ENCODE measurements at regions not wholly inside any gene's neighbourhood (a gene's known extent, or its start where the extent isn't known, plus 50 kb on each side); places are given as distances from the start of the nearest gene placed in this dataset.

DNA sequence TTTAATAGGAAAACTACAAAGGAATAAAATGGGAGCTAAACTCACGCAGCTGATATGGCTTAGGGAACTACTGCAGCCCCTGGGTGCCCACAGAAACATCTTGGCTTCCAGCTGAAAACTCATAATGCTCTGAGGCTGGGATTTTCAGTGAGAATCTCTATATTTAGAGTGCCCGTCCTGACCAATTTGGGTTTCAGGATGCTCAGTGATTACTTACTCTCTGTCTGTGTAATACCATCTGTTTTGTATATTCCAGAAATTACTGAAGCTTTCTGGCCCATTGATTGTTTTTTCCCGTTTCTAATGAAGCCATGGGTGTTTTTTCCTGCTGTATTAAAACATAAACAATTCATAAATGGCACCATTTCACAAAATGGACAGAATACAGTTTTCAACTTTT, 50.6 kb upstream of the ZNF385D start:
- no peak for ATAC-seq

DNA sequence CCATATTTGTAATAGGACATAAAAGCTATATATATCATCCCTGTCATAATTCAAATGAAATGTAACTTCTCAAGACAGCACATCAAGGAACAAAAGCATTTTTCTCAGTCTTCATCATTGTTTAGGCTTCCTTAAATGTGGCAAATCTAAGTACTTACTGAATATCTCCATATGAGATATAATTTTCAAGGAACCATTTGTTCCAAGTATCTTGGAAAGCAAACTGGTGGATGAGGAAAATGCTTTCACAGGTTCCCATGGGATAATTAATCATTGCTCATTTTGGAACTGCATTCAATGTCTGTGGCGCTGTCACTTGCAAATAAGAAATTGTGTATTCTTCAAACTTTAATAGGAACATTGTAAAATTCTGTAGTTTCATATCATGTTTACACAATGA, 52.6 kb upstream of the ZNF385D start:
- TF ChIP-seq RARB (CRISPR knock-in tag; IDR thresholded peaks at IDR 0.05), result no peak
- no peak for TF ChIP-seq CSDC2 (CRISPR knock-in tag; IDR thresholded peaks at IDR 0.05)
- TF ChIP-seq, protein P1, sequence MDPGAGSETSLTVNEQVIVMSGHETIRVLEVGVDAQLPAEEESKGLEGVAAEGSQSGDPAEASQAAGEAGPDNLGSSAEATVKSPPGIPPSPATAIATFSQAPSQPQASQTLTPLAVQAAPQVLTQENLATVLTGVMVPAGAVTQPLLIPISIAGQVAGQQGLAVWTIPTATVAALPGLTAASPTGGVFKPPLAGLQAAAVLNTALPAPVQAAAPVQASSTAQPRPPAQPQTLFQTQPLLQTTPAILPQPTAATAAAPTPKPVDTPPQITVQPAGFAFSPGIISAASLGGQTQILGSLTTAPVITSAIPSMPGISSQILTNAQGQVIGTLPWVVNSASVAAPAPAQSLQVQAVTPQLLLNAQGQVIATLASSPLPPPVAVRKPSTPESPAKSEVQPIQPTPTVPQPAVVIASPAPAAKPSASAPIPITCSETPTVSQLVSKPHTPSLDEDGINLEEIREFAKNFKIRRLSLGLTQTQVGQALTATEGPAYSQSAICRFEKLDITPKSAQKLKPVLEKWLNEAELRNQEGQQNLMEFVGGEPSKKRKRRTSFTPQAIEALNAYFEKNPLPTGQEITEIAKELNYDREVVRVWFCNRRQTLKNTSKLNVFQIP (CRISPR knock-in tag; IDR thresholded peaks at IDR 0.05; ENCODE audit: borderline replicate concordance, low read depth), result no peak
- TF ChIP-seq TCF4 (CRISPR knock-in tag; IDR thresholded peaks at IDR 0.05; ENCODE audit: borderline replicate concordance), result no peak
- no peak for ATAC-seq

More for the DNA sequence above, 50.6 kb upstream of the ZNF385D start:
- TF ChIP-seq, protein P2, sequence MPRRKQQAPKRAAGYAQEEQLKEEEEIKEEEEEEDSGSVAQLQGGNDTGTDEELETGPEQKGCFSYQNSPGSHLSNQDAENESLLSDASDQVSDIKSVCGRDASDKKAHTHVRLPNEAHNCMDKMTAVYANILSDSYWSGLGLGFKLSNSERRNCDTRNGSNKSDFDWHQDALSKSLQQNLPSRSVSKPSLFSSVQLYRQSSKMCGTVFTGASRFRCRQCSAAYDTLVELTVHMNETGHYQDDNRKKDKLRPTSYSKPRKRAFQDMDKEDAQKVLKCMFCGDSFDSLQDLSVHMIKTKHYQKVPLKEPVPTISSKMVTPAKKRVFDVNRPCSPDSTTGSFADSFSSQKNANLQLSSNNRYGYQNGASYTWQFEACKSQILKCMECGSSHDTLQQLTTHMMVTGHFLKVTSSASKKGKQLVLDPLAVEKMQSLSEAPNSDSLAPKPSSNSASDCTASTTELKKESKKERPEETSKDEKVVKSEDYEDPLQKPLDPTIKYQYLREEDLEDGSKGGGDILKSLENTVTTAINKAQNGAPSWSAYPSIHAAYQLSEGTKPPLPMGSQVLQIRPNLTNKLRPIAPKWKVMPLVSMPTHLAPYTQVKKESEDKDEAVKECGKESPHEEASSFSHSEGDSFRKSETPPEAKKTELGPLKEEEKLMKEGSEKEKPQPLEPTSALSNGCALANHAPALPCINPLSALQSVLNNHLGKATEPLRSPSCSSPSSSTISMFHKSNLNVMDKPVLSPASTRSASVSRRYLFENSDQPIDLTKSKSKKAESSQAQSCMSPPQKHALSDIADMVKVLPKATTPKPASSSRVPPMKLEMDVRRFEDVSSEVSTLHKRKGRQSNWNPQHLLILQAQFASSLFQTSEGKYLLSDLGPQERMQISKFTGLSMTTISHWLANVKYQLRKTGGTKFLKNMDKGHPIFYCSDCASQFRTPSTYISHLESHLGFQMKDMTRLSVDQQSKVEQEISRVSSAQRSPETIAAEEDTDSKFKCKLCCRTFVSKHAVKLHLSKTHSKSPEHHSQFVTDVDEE (CRISPR knock-in tag; IDR thresholded peaks at IDR 0.05), result no peak
- TF ChIP-seq ESRRG (CRISPR knock-in tag; IDR thresholded peaks at IDR 0.05), result no peak
- TF ChIP-seq SNAI2 (CRISPR knock-in tag; IDR thresholded peaks at IDR 0.05), result no peak
- TF ChIP-seq TCF4 (CRISPR knock-in tag; IDR thresholded peaks at IDR 0.05; ENCODE audit: borderline replicate concordance), result no peak
- TF ChIP-seq, protein P3, sequence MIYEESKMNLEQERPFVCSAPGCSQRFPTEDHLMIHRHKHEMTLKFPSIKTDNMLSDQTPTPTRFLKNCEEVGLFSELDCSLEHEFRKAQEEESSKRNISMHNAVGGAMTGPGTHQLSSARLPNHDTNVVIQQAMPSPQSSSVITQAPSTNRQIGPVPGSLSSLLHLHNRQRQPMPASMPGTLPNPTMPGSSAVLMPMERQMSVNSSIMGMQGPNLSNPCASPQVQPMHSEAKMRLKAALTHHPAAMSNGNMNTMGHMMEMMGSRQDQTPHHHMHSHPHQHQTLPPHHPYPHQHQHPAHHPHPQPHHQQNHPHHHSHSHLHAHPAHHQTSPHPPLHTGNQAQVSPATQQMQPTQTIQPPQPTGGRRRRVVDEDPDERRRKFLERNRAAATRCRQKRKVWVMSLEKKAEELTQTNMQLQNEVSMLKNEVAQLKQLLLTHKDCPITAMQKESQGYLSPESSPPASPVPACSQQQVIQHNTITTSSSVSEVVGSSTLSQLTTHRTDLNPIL (CRISPR knock-in tag; IDR thresholded peaks at IDR 0.05; ENCODE audit: low read depth), result no peak
- TF ChIP-seq, protein P1 (CRISPR knock-in tag; IDR thresholded peaks at IDR 0.05; ENCODE audit: borderline replicate concordance, low read depth), result no peak
- TF ChIP-seq RARB (CRISPR knock-in tag; IDR thresholded peaks at IDR 0.05), result no peak
- TF ChIP-seq PPARA (CRISPR knock-in tag; IDR thresholded peaks at IDR 0.05; ENCODE audit: borderline replicate concordance), result no peak
- no peak for TF ChIP-seq ISL1 (CRISPR knock-in tag; IDR thresholded peaks at IDR 0.05)
- no peak for TF ChIP-seq ZNF8 (CRISPR knock-in tag; IDR thresholded peaks at IDR 0.05)
- TF ChIP-seq, protein P4, sequence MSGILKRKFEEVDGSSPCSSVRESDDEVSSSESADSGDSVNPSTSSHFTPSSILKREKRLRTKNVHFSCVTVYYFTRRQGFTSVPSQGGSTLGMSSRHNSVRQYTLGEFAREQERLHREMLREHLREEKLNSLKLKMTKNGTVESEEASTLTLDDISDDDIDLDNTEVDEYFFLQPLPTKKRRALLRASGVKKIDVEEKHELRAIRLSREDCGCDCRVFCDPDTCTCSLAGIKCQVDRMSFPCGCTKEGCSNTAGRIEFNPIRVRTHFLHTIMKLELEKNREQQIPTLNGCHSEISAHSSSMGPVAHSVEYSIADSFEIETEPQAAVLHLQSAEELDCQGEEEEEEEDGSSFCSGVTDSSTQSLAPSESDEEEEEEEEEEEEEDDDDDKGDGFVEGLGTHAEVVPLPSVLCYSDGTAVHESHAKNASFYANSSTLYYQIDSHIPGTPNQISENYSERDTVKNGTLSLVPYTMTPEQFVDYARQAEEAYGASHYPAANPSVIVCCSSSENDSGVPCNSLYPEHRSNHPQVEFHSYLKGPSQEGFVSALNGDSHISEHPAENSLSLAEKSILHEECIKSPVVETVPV (CRISPR knock-in tag; IDR thresholded peaks at IDR 0.05), result no peak
- TF ChIP-seq OSR1 (CRISPR knock-in tag; IDR thresholded peaks at IDR 0.05), result no peak
- TF ChIP-seq, protein P5, sequence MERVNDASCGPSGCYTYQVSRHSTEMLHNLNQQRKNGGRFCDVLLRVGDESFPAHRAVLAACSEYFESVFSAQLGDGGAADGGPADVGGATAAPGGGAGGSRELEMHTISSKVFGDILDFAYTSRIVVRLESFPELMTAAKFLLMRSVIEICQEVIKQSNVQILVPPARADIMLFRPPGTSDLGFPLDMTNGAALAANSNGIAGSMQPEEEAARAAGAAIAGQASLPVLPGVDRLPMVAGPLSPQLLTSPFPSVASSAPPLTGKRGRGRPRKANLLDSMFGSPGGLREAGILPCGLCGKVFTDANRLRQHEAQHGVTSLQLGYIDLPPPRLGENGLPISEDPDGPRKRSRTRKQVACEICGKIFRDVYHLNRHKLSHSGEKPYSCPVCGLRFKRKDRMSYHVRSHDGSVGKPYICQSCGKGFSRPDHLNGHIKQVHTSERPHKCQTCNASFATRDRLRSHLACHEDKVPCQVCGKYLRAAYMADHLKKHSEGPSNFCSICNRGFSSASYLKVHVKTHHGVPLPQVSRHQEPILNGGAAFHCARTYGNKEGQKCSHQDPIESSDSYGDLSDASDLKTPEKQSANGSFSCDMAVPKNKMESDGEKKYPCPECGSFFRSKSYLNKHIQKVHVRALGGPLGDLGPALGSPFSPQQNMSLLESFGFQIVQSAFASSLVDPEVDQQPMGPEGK (CRISPR knock-in tag; IDR thresholded peaks at IDR 0.05; ENCODE audit: borderline replicate concordance), result no peak
- no peak for TF ChIP-seq BACH2 (CRISPR knock-in tag; IDR thresholded peaks at IDR 0.05; ENCODE audit: borderline replicate concordance)
- no peak for TF ChIP-seq ZNF70 (CRISPR knock-in tag; IDR thresholded peaks at IDR 0.05)
- TF ChIP-seq ZNF565 (CRISPR knock-in tag; conservative IDR thresholded peaks at IDR 0.05; ENCODE audit: low read depth), result no peak
- TF ChIP-seq ZFP30 (CRISPR knock-in tag; IDR thresholded peaks at IDR 0.05), result no peak
- TF ChIP-seq GLIS3 (CRISPR knock-in tag; IDR thresholded peaks at IDR 0.05), result no peak
- TF ChIP-seq CSDC2 (CRISPR knock-in tag; IDR thresholded peaks at IDR 0.05), result no peak
- no peak for TF ChIP-seq ZFP3 (CRISPR knock-in tag; IDR thresholded peaks at IDR 0.05)

DNA sequence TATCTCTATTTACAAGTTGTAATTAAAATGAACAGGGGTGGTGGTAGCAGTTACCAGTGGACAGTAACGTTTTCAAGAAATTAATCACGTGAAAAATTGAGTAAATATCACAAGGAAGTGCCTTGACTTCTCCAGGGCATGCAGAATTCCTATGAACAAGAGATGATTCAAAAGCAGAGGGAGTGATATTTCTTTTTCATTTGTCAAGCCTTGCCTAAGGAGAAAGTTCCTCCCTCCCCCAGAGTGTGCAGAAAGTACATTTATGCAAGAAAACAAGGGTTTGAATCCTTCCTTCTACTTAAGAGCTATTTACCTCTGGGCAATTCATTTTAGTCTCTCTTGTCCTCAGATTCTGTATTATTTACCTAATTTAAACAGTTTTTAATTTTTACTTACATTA, 53.3 kb upstream of the ZNF385D start:
- ATAC-seq, result no peak
- TF ChIP-seq PPARA (CRISPR knock-in tag; IDR thresholded peaks at IDR 0.05; ENCODE audit: borderline replicate concordance), result no peak
- TF ChIP-seq TOX (CRISPR knock-in tag; IDR thresholded peaks at IDR 0.05; ENCODE audit: borderline replicate concordance), result no peak
- TF ChIP-seq RARB (CRISPR knock-in tag; IDR thresholded peaks at IDR 0.05), result no peak
- TF ChIP-seq ZNF8 (CRISPR knock-in tag; IDR thresholded peaks at IDR 0.05), result no peak
- TF ChIP-seq CSDC2 (CRISPR knock-in tag; IDR thresholded peaks at IDR 0.05), result no peak
- TF ChIP-seq ZFP3 (CRISPR knock-in tag; IDR thresholded peaks at IDR 0.05), result no peak
- no peak for TF ChIP-seq ZFP30 (CRISPR knock-in tag; IDR thresholded peaks at IDR 0.05)
- no peak for TF ChIP-seq GLIS3 (CRISPR knock-in tag; IDR thresholded peaks at IDR 0.05)
- TF ChIP-seq, protein P1 (CRISPR knock-in tag; IDR thresholded peaks at IDR 0.05; ENCODE audit: borderline replicate concordance, low read depth), result no peak
- TF ChIP-seq SNAI2 (CRISPR knock-in tag; IDR thresholded peaks at IDR 0.05), result no peak
- no peak for TF ChIP-seq BACH2 (CRISPR knock-in tag; IDR thresholded peaks at IDR 0.05; ENCODE audit: borderline replicate concordance)
- no peak for TF ChIP-seq OSR1 (CRISPR knock-in tag; IDR thresholded peaks at IDR 0.05)
- TF ChIP-seq, protein P4 (CRISPR knock-in tag; IDR thresholded peaks at IDR 0.05), result no peak
- TF ChIP-seq ARNTL (CRISPR knock-in tag; IDR thresholded peaks at IDR 0.05; ENCODE audit: borderline replicate concordance, low read depth), result no peak

All from SK-N-SH treated with all-trans-retinoic acid at 6 μM for 48 hours (cell line).